ENCODE measurements at regions not wholly inside any gene's neighbourhood (a gene's known extent, or its start where the extent isn't known, plus 50 kb on each side); places are given as distances from the start of the nearest gene placed in this dataset.
A peak's percentile ranks its signal among the peaks of the same experiment; 100 is the strongest.

DNA sequence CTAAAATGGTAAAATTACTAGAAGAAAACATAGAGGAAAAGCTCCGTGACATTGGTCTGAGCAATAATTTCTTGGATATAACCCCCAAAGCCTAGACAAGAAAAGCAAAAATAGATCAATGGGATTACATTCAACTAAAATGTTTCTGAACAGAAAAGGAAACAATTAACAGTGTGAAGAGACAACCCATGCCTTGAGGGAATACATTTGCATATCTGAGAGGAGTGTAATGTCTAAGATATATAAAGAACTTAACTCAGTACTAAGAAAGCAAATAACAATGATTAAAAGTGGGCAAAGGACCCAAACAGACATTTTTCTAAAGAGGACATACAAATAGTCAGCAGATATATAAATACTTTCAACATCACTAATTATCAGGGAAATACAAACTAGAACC lies 206.2 kb downstream of the VAPA start:
- H3K9me3 ChIP-seq (ENCODE audit: control insufficient read depth, insufficient read depth, low read depth, low read length): peaks cover 9% of the 10 kb centered on the region; the same call in 1 of the 2 replicates
- no peak overlapping the region for H3K9ac ChIP-seq (ENCODE audit: low read length)
- no peaks in the 10 kb centered on the region for H3K27me3 ChIP-seq (ENCODE audit: control insufficient read depth, insufficient read depth, low read length)

DNA sequence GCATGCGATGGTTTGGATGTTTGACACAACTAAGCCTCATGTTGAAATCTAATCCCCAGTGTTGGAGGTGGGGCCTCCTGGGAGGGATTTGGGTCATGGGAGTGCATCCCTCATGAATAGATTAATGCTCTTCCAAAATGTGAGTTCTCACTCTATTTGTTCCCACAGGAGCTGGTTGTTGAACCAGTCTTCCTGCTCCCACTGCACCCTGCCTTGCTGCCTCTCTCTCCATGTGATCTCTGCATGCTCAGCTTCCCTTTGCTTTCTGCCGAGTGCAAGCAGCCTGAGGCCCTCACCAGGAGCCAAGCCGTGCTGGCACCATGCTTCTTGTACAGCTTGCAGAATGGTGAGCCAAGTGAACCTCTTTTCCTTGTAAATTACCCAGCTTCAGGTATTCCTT lies 206.8 kb downstream of the VAPA start:
- Histone ChIP-seq H3K9me3 (ENCODE audit: control insufficient read depth, insufficient read depth, low read depth, low read length) (peaks cover 9% of the 10 kb centered on the region; the same call in 1 of the 2 replicates), H3K9ac (ENCODE audit: low read length) (no peak overlapping the region), H3K4me3 (ENCODE audit: low read depth, low read length) (no peak overlapping the region), H3K27ac (ENCODE audit: low read depth, low read length) (no peak overlapping the region), H3K4me1 (ENCODE audit: control insufficient read depth, insufficient read depth, low read length) (peaks cover 29% of the 10 kb centered on the region), H3K27me3 (ENCODE audit: control insufficient read depth, insufficient read depth, low read length) (no peaks in the 10 kb centered on the region), H3K36me3 (ENCODE audit: control insufficient read depth, insufficient read depth, low read length) (no peaks in the 10 kb centered on the region)

More for the DNA sequence above, 206.2 kb downstream of the VAPA start:
- H3K4me3 ChIP-seq (ENCODE audit: low read depth, low read length): no peak overlapping the region
- peaks cover 29% of the 10 kb centered on the region for H3K4me1 ChIP-seq (ENCODE audit: control insufficient read depth, insufficient read depth, low read length)
- no peaks in the 10 kb centered on the region for H3K36me3 ChIP-seq (ENCODE audit: control insufficient read depth, insufficient read depth, low read length)
- H3K27ac ChIP-seq (ENCODE audit: low read depth, low read length): no peak overlapping the region

DNA sequence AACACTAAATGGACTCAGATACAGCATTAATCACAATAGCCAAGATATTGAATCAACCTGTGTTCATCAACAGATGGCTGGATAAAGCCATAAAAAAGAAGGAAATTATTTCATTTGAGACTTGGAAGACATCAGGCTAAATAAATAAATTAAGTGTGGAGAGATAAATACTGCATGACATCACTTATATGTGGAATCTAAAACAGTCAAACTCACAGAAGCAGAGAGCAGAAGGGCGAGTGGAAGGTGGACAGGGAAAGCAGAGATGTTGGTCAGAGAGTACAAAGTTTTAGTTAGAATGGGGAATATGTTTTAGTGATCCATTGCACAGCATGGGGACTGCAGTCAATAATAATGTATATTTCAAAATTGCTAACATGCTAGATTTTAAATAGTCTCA lies 207.2 kb downstream of the VAPA start:
- H3K36me3 ChIP-seq (ENCODE audit: control insufficient read depth, insufficient read depth, low read length): no peaks in the 10 kb centered on the region
- H3K4me3 ChIP-seq (ENCODE audit: low read depth, low read length): no peak overlapping the region
- H3K27ac ChIP-seq (ENCODE audit: low read depth, low read length): no peak overlapping the region
- H3K9me3 ChIP-seq (ENCODE audit: control insufficient read depth, insufficient read depth, low read depth, low read length): peaks cover 9% of the 10 kb centered on the region; the same call in 1 of the 2 replicates
- no peak overlapping the region for H3K9ac ChIP-seq (ENCODE audit: low read length)
- H3K4me1 ChIP-seq (ENCODE audit: control insufficient read depth, insufficient read depth, low read length): peaks cover 29% of the 10 kb centered on the region
- H3K27me3 ChIP-seq (ENCODE audit: control insufficient read depth, insufficient read depth, low read length): no peaks in the 10 kb centered on the region

DNA sequence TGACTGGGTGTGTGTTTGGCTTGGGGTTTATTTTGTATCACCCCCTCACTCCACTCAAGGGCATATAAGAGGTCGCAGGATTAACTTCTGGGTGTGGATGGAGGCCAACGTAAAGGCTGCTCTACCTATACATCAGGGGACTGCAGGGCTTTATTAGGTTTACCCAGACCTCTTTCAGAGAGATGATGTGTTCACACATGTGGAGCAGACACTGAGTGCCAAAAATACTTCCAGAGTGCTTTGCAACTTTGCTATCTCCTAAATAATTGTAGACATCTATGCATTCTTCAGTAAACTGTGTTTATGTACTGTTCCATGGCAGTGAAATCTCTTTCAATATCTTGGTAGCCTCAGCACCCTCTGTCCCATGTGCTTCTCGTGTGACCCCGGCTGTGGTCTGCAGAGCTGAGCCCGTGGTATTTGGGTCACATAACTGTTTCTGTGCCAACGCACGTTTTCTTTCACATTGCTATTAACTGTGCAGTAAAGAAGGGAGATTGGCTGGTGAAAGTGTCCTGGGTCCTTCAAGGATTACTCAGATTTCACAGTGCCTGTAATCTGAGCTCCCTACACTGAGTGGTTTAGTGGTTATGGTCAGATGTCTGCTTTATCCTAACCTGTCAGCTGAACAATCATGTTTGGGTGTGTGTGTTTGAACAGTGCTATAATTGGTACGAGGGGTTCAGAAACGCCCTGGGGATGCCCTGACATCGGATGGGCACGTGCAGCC lies 208.1 kb downstream of the VAPA start:
- Histone ChIP-seq H3K4me3 (ENCODE audit: low read depth, low read length) (no peak overlapping the region), H3K27ac (ENCODE audit: low read depth, low read length) (no peak overlapping the region), H3K9ac (ENCODE audit: low read length) (no peak overlapping the region), H3K9me3 (ENCODE audit: control insufficient read depth, insufficient read depth, low read depth, low read length) (peaks cover 9% of the 10 kb centered on the region; the same call in 1 of the 2 replicates), H3K4me1 (ENCODE audit: control insufficient read depth, insufficient read depth, low read length) (peaks cover 25% of the 10 kb centered on the region), H3K27me3 (ENCODE audit: control insufficient read depth, insufficient read depth, low read length) (no peaks in the 10 kb centered on the region), H3K36me3 (ENCODE audit: control insufficient read depth, insufficient read depth, low read length) (no peaks in the 10 kb centered on the region)

DNA sequence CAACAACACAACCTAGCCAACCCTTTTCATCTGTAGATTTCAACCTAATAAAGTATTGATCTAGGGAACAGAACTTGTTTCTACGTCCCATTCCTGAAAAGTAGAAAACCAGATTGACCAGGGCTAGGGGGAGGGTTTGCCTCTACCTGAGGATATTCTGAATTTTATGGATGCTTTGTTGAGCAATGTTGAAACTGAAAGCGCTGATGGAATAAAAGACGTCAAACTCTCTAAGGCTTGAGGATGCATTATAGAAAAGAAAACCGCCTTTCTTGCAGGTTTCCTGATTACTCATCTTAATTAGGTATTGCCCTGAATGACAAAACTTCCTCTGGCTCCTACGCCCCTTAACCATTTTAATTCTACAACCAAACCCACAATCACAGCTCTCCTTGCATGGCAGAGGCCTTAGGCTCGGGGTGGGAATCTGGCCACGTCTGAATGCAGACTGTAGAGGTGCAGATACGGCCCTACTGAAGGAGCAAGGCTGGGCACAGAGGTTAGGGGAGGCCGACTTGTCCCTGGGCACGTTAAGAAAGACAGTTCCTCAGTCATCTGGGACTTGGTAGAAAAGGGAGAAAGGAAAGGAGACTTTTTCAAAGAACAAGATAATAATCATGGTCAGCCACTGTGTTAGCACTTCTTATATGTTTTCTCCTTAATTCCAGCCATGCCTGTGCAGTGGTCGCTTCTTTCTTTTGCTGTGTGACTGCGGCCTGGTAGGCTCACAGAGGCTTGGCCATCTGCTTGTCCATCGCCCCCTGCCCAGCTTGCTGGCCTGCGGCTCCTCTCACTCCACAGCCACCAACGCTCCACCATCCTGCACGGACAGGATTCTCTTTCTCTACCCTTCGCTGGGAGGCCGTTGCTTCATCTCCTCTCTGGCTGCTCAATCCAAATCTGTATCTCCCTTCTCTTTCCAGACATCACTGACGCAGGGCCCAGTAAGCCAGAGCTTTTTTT lies 209.5 kb downstream of the VAPA start:
- Histone ChIP-seq H3K27me3 (ENCODE audit: control insufficient read depth, insufficient read depth, low read length) (no peaks in the 10 kb centered on the region), H3K36me3 (ENCODE audit: control insufficient read depth, insufficient read depth, low read length) (no peaks in the 10 kb centered on the region), H3K4me1 (ENCODE audit: control insufficient read depth, insufficient read depth, low read length) (peaks cover 25% of the 10 kb centered on the region), H3K9me3 (ENCODE audit: control insufficient read depth, insufficient read depth, low read depth, low read length) (peaks cover 9% of the 10 kb centered on the region; the same call in 1 of the 2 replicates), H3K9ac (ENCODE audit: low read length) (no peak overlapping the region), H3K4me3 (ENCODE audit: low read depth, low read length) (no peak overlapping the region), H3K27ac (ENCODE audit: low read depth, low read length) (no peak overlapping the region)

DNA sequence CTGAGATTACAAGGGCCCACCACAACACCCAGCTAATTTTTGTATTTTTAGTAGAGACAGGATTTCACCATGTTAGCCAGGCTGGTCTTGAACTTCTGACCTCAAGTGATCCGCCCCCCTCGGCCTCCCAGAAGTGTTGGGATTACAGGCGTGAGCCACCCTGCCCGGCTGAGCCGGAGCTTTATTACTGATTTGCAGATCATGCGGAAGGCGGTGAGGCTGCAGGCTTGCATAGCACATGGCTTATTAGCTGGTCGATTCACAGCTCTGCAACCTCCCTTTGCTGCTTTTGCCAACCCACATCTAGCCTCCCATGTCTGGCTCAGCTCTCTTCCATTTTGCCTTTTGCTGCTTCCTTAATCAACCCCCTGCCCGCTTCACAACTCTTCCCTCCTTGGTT lies 210.3 kb downstream of the VAPA start:
- Histone ChIP-seq H3K27ac (ENCODE audit: low read depth, low read length) (no peak overlapping the region), H3K4me1 (ENCODE audit: control insufficient read depth, insufficient read depth, low read length) (peaks cover 25% of the 10 kb centered on the region), H3K27me3 (ENCODE audit: control insufficient read depth, insufficient read depth, low read length) (no peaks in the 10 kb centered on the region), H3K36me3 (ENCODE audit: control insufficient read depth, insufficient read depth, low read length) (no peaks in the 10 kb centered on the region), H3K4me3 (ENCODE audit: low read depth, low read length) (no peak overlapping the region), H3K9me3 (ENCODE audit: control insufficient read depth, insufficient read depth, low read depth, low read length) (peaks cover 9% of the 10 kb centered on the region; the same call in 1 of the 2 replicates), H3K9ac (ENCODE audit: low read length) (no peak overlapping the region)

DNA sequence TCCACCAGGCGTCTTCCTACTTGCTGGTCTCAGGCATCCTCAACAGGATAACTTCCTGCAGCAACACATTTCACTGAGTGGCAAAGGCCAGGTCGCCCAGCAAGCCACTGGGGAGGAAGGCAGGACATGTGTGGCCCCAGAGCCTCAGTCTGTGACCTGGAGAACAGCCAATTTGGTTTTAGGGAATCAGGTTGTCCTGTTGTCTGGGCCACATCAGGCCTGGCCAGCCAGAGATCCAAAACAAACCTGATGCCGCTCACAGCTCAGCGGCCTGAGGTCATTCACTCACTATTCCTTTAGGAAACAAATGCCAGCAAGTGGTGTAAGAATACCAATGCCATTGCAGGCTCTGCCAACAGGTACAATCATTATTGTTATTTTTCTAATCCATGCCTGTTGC lies 210.7 kb downstream of the VAPA start:
- H3K27me3 ChIP-seq (ENCODE audit: control insufficient read depth, insufficient read depth, low read length): no peaks in the 10 kb centered on the region
- H3K27ac ChIP-seq (ENCODE audit: low read depth, low read length): no peak overlapping the region
- H3K36me3 ChIP-seq (ENCODE audit: control insufficient read depth, insufficient read depth, low read length): no peaks in the 10 kb centered on the region
- no peak overlapping the region for H3K9ac ChIP-seq (ENCODE audit: low read length)
- peaks cover 25% of the 10 kb centered on the region for H3K4me1 ChIP-seq (ENCODE audit: control insufficient read depth, insufficient read depth, low read length)
- peaks cover 6% of the 10 kb centered on the region; the same call in 1 of the 2 replicates for H3K9me3 ChIP-seq (ENCODE audit: control insufficient read depth, insufficient read depth, low read depth, low read length)
- no peak overlapping the region for H3K4me3 ChIP-seq (ENCODE audit: low read depth, low read length)

DNA sequence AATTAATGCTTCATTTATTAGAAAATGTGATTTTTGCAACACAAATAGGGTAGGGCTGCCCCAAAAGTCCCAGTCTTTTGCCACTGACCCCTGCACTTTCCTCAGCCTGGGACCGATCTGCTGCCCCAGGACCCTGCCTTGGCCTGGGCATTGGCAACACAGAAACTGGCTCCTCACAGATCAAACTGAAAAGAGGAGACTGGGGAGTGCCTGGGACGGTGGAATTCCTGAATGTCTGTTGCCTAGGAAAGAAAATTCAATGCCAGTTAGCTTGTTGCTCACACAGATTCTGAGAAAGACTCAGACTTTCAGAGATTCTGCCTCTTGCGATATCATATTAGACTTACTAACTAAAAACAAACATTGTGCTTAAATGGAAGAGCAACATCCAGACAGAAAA lies 211.2 kb downstream of the VAPA start:
- Histone ChIP-seq H3K36me3 (ENCODE audit: control insufficient read depth, insufficient read depth, low read length) (no peaks in the 10 kb centered on the region), H3K4me3 (ENCODE audit: low read depth, low read length) (no peak overlapping the region), H3K9ac (ENCODE audit: low read length) (no peak overlapping the region), H3K27me3 (ENCODE audit: control insufficient read depth, insufficient read depth, low read length) (no peaks in the 10 kb centered on the region), H3K27ac (ENCODE audit: low read depth, low read length) (no peak overlapping the region), H3K9me3 (ENCODE audit: control insufficient read depth, insufficient read depth, low read depth, low read length) (peaks cover 1% of the 10 kb centered on the region; the same call in 1 of the 2 replicates), H3K4me1 (ENCODE audit: control insufficient read depth, insufficient read depth, low read length) (peaks cover 25% of the 10 kb centered on the region)

DNA sequence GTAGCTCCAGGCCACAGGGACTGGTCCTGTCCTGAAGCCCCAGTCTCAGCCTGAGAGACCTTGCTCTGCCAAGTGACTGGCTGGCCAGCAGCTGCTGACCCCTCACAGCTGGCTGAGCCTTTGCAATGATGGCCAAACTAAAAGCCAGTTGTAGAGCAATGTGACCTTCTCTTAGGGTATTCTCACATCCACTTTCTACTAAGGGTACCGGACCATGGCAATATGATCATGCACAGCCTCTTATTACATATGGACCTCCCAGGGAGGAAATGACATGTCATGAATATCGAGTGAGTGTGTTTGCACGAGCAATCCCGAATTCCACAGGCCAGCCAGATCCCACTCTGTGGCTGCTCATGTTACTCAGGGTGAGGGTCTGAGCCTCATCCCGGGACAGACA lies 213.9 kb downstream of the VAPA start:
- Histone ChIP-seq H3K9ac (ENCODE audit: low read length) (no peak overlapping the region), H3K36me3 (ENCODE audit: control insufficient read depth, insufficient read depth, low read length) (no peaks in the 10 kb centered on the region), H3K27me3 (ENCODE audit: control insufficient read depth, insufficient read depth, low read length) (no peaks in the 10 kb centered on the region), H3K27ac (ENCODE audit: low read depth, low read length) (no peak overlapping the region), H3K4me3 (ENCODE audit: low read depth, low read length) (no peak overlapping the region), H3K9me3 (ENCODE audit: control insufficient read depth, insufficient read depth, low read depth, low read length) (no peaks in the 10 kb centered on the region), H3K4me1 (ENCODE audit: control insufficient read depth, insufficient read depth, low read length) (peaks cover 33% of the 10 kb centered on the region)

DNA sequence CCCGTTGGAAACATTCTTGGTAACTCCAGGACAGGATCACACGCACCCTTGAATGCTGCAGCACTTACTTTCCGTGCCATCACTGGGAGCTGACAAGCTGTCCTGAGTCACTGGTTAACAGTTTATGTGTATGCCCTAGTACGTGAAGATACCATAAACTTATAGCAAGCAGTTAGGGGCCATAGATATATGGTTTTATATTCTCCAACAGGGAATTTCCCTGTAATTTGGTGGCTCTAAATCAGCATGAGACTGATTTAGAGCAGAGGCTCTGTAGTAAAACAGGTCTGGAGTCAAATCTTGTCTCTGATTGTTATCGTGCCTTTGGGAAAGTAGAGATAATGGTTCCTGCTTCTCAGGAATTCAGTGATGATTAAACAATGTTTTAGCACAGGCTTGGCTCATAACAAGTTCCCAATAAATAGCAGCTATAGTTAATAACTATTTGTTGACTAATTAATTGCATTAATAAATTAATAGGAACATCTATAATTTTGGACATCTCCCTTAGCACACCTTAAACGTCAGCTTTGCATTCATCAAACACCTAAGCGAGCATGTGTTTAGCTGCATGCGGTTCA lies 215.2 kb downstream of the VAPA start:
- Histone ChIP-seq H3K36me3 (ENCODE audit: control insufficient read depth, insufficient read depth, low read length) (no peaks in the 10 kb centered on the region), H3K4me1 (ENCODE audit: control insufficient read depth, insufficient read depth, low read length) (peaks cover 26% of the 10 kb centered on the region), H3K27me3 (ENCODE audit: control insufficient read depth, insufficient read depth, low read length) (no peaks in the 10 kb centered on the region), H3K9ac (ENCODE audit: low read length) (peak overlapping the region; percentile 0), H3K9me3 (ENCODE audit: control insufficient read depth, insufficient read depth, low read depth, low read length) (no peaks in the 10 kb centered on the region), H3K27ac (ENCODE audit: low read depth, low read length) (no peak overlapping the region), H3K4me3 (ENCODE audit: low read depth, low read length) (no peak overlapping the region)

All from HUES6 (cell line).